Islet of Langerhans (tissue), 1 donor: ENCODE measurements at regions not wholly inside any gene's neighbourhood (a gene's known extent, or its start where the extent isn't known, plus 50 kb on each side); places are given as distances from the start of the nearest gene placed in this dataset.
"Not testable (repeated sequence)": the region's sequence is repeated elsewhere in the genome, so short reads cannot be mapped to it uniquely, and the experiment has no call there.

Experiments
- FAIRE-seq: peaks from one replicate; lab custom pipeline; 2011; peaks lifted over from hg19 to GRCh38; lab: Jason Lieb, UNC

DNA sequence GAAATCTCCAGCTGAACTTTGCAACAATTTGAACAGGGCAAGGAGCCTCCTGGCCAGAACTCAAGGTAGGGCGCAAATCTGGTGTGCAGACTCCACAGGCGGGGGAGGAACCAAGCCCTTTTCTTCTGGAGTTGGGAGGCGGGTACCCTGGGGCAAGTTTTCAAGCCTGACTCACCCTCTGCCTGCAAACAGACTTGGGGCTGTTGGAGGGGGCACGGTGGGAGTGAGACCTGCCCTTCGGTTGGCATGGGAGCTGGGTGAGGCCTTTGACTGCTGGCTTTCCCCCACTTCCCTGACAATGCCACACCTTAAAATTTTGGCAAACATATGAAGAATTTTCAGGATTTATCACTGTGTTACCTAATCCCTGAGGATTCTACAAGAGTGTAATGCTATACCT, 709.8 kb upstream of the DIAPH2 start:
- FAIRE-seq, result no peak

DNA sequence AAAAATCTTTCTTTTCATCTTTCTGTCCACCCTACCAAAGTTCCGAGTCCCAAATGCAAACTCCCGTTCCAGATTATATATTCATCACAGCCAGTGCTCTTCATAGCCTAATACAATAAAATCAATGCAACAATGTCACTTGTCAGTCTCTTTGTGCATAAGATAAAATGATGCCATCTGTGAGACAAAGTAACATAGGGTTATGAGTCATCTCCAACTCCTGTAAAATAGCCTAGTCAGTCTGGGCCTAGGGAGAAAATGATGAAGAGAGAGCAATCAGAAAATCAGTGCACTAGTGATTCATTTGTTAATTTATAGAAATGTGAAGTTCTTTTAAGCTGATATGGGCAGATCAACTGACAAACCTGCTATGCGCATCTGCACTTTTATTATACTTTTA, 689.1 kb upstream of the DIAPH2 start:
- no peak for FAIRE-seq

DNA sequence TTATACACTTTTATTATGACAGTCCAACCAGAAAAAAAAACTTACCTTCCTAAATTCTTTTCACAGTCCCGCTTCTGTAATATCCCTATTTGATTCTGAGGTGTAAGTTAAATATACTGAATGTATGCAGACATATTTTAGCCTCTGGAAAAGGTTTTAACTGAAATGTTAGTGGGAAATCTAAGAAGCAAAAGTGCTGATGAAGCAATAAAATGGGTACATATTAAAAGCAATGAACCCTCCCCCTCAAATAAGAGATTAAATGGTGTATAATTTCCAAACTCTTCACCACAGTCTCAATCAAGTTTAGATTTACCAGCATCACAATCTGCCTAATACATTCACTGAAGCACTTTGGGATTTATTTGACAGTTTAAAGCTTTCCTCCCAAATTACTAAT, 688.3 kb upstream of the DIAPH2 start:
- no peak for FAIRE-seq

DNA sequence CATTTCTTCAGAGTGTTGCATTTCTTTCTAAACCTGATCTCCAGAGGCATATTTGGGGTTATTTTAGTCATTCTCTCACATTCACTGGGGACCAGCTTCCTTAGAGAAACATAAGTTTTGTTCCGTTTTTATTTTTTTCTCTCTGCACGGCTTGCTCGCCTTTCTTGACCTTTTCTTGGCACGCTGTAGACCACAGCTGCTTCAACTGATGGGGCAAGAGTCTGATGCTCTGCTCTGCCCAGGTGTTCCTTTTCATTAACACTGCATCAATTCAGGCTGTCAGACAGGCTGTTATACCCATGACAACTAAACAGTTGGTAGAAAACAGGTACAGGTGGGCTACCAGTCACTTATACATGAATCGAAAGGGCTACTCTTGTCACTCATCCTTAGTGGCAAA, 682.2 kb upstream of the DIAPH2 start:
- FAIRE-seq, result no peak

DNA sequence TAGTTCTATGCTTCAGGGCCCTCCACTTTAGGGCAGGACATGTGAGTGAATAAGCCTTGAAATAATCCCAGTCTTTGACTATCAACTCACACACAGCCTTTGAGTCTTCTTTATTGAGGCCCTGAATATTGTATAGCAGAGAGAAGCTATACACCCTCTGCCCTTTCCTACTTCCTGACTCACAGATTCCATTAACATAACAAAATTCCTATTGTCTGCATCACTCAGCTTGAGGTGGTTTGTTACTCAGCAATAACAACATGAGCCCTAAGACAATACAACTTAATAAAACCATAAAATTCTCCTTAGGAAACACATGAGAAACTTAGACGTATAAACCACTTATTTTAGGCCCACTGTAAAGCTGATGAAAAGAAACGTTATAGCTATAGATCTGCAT, 680.3 kb upstream of the DIAPH2 start:
- FAIRE-seq, result no peak

DNA sequence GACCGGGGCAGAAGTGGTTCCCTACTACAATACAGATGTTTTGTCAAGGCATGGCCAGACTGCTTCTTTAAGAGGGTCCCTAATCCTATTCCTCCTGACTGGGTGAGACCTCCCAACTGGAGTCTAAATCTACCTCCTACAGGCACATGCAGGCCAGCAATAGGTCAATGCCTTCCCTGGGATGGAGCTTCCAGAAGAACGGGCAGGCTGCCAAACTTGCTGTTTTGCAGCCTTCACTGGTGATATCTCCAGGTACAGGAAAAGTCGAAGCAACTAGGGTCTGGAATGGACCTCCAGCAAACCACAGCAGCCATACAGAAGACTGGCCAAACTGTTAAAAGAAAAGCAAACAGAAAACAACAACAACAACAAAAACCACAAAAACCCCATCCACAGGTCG, 678.4 kb upstream of the DIAPH2 start:
- no peak for FAIRE-seq

DNA sequence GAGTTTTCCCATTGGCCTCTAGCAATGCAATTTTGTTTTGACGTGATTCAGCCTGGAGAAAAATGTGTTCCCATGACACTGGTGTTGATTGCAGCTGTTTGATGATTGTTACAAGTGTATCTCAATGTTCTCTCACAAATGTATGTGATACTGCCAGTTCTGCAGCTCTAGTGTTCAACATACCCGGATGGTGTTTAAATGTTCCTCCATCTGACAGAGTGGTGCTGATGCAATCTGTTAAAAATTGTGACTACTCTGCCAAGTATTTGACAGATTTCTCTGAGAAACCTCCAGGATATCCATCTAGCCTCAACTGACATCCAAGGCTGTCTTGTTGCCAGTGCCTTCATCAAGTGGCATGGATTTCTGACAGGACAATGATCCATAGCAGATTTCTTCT, 657.2 kb upstream of the DIAPH2 start:
- no peak for FAIRE-seq

DNA sequence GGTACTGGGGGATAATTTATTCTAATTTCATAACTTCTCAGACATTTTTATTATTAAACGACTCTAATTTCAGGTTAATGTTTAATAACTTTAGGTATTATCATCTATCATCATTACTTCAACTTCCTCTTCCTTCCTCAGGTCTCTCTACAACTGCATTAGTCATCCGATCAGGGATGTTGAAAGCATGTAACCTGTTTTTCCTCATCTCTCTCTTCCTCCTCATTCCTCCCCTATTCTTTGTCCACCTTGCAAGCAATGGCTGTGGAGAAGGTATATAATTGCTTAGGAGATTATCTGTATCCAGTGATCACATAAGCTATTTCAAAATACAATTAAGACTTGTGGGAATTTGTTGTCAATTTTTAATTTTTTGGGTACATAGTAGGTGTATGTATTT, 632.6 kb upstream of the DIAPH2 start:
- FAIRE-seq, result no peak

DNA sequence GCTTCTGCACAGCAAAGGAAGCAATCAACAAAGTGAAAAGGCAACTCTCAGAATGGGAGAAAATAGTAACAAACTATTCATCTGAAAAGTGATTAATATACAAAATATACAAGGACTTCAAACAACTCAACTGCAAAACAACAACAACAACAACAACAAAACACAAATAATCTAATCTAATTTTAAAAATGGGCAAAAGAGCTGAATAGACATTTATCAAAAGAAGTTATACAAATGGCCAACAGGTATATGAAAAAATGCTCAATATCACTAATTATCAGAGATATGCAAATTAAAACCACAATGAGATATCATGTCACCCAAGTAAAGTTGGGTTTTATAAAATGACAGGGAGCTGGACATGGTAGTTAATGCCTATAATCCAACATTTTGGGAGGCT, 602.8 kb upstream of the DIAPH2 start:
- no peak for FAIRE-seq

DNA sequence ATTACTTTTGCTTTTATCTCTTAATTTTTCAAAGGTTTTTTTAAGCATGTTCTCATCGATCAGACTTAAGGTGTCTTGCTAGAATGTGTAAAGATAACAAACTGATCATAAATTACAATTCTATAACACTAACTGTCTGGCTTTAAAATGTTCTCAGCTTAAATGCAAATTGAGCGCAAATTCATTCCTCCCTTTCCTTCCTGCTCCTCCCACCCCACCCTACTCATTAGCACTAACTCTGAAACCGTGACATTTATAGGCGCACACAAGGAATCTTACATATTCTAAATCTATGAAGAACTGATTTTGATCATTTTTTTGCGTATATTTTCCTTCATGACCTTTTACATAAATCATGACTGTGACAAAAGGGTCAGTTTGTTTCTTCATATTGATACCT, 590.0 kb upstream of the DIAPH2 start:
- no peak for FAIRE-seq

DNA sequence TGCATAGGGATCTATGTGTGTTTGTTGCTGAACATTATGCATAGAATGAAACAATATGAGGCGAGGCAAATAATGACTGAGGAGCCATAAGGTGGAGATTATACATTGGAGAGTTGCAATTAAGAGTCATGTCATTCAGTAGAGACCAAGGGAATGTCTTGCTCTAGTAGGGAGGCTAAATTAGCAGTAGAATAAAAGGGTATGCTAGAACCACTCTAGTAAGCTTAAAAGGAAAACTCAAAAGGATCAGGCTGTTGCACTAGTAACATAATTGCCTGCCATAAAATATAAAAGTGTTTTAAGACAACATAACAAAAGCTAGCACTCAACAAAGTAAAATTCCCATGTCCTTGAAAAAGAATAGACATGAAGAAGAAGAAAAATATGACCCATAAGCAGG, 586.2 kb upstream of the DIAPH2 start:
- no peak for FAIRE-seq

DNA sequence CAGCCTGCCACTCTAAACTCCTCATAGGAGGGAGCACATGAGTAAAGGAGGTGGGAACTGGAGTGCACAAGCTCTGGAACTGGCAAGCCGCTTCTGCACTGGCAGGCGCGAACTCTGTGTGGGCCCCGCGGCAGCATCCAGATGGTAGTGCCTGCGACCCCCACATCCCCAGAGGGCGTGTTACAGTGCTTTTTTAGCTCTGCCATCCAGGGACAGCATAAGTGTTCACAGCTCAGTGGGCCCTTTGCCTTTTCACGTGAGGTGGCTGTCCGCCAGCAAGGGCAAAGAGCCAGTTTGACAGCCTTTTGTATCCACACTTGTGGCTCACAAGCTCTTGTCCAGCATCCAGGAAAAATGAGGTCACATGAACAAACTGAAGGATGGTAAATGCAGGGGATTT, 581.6 kb upstream of the DIAPH2 start:
- FAIRE-seq, result no peak

DNA sequence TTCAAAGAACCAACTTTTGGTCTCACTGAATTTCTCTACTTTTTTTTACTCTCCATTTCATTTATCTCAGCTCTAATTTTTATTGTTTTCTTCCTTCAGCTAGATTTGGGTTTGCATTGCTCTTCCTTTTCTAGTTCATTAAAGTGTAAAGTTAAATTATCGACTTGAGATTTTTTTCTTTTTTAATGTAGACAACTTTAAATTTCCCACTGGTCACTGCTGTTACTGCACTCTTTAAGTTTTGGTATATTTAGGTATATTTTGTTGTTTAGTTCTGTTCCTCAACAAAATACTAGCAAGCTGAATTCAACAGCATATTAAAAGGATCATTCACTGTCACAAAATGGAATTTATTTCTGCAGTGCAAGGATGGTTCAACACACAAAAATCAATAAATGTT, 572.0 kb upstream of the DIAPH2 start:
- FAIRE-seq, result no peak

DNA sequence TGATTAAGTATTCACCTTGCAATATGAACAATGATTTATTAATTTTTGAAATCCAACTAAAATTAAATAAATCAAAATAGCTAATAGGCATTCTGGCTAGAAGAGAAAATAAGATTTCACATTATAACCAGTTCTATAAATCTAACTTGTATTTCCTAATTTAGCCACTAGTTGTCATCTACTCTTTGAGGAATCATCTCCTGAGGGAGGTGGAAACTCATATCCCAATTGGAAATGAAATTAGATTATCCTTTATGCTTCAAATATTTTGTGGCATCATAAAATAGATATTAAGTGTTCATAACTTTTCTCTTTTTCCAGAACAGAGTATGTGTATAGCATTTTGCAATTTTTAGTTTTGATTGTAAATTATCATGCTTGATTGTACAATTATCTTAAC, 558.5 kb upstream of the DIAPH2 start:
- FAIRE-seq, result no peak

DNA sequence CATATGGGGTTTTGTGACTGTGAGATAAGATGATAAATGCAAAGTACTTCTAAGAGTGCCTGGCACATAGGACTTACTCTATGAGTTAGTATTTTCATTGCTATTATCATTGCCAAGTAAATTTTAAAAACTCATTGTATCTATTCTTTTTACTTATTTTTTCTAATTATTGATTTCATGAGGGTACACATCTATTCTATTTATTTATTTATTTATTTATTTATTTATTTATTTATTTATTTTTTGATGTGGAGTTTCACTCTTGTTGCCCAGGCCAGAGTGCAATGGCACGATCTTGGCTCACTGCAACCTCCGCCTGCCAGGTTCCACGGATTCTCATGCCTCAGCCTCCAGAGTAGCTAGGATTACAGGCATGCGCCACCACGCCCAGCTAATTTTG, 556.6 kb upstream of the DIAPH2 start:
- not testable (repeated sequence) for FAIRE-seq

DNA sequence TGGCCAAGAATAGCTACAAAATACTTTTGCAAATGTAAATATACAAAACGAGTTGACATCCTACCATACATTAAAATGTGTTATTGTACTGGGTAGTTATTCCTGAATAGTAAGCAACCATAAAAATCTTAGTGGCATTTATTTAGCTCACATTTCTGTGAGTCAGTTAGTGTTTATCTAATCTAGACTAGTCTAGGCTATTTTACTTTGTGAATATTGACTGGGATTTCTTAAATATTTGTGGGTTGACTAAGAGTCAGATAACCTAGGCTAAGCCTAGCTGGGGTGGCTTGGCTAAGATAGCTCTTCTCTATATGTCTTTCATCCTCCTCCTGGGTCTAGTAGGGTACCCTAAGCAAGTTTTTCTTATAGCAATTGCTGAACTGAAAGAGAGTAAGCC, 543.8 kb upstream of the DIAPH2 start:
- no peak for FAIRE-seq

DNA sequence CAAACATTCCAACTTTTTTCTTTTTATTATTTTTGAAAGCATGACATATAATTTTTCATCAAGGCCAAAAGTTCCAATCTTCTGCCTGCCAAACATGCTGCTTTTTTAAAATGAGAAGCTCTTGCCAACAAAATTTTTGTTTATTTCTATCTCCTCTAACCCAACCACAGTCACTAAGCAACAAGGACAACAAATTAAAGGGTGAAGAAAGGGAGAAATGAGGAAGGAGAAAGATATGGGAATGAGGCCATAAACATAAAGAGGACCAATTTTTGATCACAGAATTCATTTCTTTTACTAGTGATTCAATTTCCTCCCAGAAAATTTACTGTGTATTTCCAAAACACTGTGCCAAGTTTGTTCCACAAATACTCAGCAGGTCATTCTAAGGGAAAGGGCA, 537.0 kb upstream of the DIAPH2 start:
- no peak for FAIRE-seq

DNA sequence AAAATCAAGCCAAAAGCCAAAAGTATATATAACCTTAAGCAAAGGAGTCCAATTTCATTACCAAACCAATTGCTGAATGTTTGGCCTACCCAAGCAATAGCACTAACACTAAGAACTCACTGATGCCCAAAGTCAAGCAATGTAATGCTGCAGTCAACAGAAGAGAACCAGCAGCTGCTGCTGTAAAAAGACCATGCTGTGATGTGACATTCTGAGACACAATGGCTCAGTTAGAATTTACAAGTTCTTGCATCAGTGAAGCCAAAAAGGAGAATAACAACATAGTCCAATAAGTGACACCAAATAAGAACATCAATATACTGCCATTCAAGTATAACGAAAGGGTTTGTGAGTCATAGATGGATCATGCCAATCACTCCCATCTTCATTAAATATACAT, 514.0 kb upstream of the DIAPH2 start:
- no peak for FAIRE-seq

DNA sequence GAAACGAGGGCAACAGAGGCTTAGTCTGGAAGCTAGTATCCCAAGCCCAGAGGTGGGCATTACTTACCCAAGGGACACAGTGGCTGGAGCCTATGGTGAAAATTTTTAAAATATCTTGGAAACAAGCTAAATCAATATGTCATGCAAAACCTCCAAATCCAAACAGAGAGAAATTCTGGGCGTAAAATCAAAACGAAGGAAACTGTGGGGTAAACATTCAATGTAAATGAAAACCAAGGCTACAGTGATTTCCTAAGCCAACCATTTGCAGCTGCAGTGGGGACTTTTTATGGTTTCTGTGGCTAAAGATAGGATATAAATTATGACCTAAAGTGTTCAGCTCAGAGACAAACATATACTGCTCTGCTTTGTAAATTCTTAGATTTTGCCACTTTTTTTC, 507.7 kb upstream of the DIAPH2 start:
- no peak for FAIRE-seq

DNA sequence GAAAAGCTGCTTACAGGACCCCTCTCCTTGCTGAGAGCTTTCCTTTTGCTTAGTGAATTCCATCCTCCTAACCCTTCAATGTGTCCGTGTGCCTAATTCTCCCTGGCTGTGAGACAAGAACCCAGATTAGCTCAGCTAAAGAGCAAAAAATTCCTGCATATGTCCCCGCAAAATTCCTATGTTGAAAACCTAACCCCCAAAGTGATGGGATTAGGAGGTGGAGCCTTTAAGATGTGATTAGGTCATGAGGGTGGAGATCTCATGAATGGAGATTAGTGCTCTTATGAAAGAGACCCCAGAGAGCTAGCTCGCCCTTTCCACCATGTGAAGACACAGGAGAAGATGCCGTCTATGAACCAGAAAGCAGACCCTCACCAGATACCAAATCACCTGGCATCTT, 503.0 kb upstream of the DIAPH2 start:
- no peak for FAIRE-seq

DNA sequence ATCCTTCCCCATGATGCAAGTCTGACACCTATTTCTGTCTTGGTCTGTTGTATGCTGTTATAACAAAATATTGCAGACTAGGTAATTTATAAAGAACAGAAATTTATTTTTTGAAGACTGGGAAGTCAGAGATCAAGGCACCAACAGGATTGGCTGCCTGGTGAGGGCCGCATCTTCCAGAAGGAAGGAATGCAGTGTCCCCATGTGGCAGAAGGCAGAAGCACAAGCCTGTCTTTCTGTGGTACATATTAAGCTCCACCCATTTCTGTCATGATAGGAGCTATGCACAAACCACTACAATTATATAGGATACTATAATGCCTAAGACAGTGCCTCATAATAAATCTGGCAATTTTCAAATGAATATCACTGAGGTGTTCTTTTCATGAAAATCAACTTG, 502.3 kb upstream of the DIAPH2 start:
- FAIRE-seq, result no peak

DNA sequence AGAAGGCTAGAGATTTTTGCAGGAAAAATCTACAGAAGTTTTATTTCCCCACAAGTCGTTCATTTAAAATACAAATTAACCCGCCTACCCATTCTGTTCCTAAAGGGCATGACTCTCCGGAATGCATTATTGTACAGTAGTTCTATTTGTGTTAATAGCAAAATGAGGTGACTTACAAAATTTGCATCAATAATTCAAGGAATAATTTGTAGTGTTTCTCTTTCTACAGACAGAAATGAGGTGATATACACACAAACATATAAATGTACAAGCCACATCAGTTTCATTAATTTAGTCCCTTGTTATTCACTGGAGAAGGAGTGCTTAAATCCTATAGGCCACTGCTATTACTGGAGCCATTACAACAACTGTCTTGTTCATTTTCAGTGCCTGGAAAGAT, 501.3 kb upstream of the DIAPH2 start:
- FAIRE-seq, result no peak

DNA sequence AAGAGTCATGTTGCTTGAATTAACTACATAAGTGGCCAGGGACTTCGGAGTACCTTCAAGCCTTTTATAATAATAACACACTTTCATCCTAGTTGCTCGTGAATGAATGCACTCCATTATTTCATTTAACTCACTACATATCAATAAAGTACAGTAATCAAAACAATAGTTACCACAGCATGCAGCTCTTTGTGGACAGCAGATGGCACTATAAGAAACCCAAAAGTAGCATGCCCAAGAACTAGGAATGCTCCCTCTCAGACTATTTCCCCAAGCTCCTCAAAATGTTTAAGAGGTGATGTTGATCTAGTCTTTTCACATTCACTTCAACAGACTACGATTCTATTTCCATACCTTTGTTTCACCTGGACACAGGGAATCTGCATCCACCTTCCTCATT, 500.8 kb upstream of the DIAPH2 start:
- FAIRE-seq, result no peak

DNA sequence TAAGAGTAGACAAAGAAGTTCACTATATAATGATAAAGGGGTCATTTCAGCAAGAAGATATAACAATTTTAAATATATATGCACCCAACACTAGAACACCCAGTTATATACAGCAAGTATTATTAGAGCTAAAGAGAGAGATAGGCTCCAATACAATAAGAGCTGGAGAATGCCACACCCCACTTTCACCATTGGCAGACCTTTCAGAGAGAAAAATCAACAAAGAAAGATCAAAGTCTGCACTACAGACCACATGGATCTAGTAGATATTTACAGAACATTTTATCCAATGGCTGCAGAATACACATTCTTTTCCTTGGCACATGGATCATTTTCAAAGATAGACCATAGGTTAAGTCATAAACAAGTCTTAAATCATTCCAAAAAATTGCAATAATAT, 479.7 kb upstream of the DIAPH2 start:
- FAIRE-seq, result no peak

DNA sequence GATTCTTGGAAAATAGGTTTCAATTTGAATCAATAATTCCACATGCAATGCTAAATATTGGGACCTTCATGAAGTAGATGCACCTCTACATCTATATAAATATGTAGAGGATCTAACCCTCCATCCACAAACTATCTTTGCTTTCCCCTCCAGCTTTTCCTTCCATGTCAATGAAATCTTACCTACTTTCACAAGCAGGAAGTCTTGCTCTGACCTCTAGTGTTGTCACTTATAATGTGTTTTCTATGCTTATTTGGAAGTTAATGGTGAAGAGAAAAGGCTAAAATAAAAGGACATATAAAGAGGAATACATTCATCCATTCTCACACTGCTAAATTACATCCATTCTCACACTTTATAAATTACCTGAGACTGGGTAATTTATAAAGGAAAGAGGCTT, 472.7 kb upstream of the DIAPH2 start:
- FAIRE-seq, result no peak

DNA sequence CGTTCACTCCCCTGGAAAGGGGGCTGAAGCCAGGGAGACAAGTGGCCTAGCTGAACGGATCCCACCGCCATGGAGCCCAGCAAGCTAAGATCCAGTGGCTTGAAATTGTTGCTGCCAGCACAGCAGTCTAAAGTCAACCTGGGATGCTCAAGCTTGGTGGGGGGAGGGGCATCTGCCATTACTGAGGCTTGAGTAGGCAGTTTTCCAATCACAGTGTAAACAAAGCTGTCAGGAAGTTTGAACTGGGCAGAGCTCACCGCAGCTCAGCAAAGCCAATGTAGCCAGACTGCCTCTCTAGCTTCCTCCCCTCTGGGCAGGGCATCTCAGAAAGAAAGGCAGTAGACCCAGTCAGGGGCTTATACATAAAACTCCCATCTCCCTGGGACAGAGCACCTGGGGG, 470.0 kb upstream of the DIAPH2 start:
- not testable (repeated sequence) for FAIRE-seq
